PC-9 (cell line): ENCODE measurements at regions not wholly inside any gene's neighbourhood (a gene's known extent, or its start where the extent isn't known, plus 50 kb on each side); places are given as distances from the start of the nearest gene placed in this dataset.

ENCODE experiments used
- BruUV-seq: library from RNA; stranded (reverse); fragments of 400-500 nt; replicated peaks from 2 replicates; lab custom pipeline; 2021; lab: Mats Ljungman, UMichigan
- CTCF ChIA-PET: fragments of 300-600 bp; sonication (Branson Sonifier 250); formaldehyde crosslinking; loops from one replicate; lab custom pipeline; 2022; ENCODE audit warnings: antibody characterized with exemption; lab: Charles Lee
- POLR2A ChIA-PET: fragments of 300-600 bp; sonication (Branson Sonifier 250); formaldehyde crosslinking; loops from one replicate; lab custom pipeline; 2022; ENCODE audit warnings: antibody characterized with exemption; ENCODE audit not compliant: unreplicated experiment; lab: Charles Lee
- DNase-seq, 2 experiments: peaks; one replicate each; pipeline versions ENCODE4 v3.0.0 to v3.0.0-alpha.2; 2015 to 2022; ENCODE audit warnings: mixed read lengths in 1 of 2
- H2AFZ ChIP-seq: fragments of 200-600 bp; sonication (generic); 2 replicates; pipeline ENCODE4 v1.8.1; 2017; ENCODE audit warnings: antibody characterized with exemption
- H3F3A ChIP-seq: fragments of 200-600 bp; sonication (generic); 2 replicates; pipeline ENCODE4 v1.8.1; 2017; ENCODE audit warnings: antibody characterized with exemption, mild to moderate bottlenecking, low read depth; ENCODE audit not compliant: insufficient read depth
- H3K27ac ChIP-seq: fragments of 200-600 bp; sonication (generic); 2 replicates; pipeline ENCODE4 v1.6.1; 2016; ENCODE audit warnings: mixed run types
- H3K27me3 ChIP-seq: fragments of 200-600 bp; sonication (generic); 2 replicates; pipeline ENCODE4 v1.6.1; 2016; ENCODE audit warnings: low read depth, mixed run types; ENCODE audit not compliant: insufficient read depth
- H3K36me3 ChIP-seq: fragments of 200-600 bp; sonication (generic); 2 replicates; pipeline ENCODE4 v1.6.1; 2016; ENCODE audit warnings: low read depth, mixed run types
- H3K4me1 ChIP-seq: fragments of 200-600 bp; sonication (generic); replicated peaks from 2 replicates; pipeline ENCODE4 v1.6.1; 2016; ENCODE audit warnings: mixed run types; ENCODE audit not compliant: insufficient read depth
- H3K4me2 ChIP-seq: fragments of 200-600 bp; sonication (generic); 2 replicates; pipeline ENCODE4 v1.6.1; 2017; ENCODE audit warnings: mixed run types
- H3K4me3 ChIP-seq: fragments of 200-600 bp; sonication (generic); 2 replicates; pipeline ENCODE4 v1.6.1; 2016; ENCODE audit warnings: mixed run types
- H3K79me2 ChIP-seq: fragments of 200-600 bp; sonication (generic); 2 replicates; pipeline ENCODE4 v1.6.1; 2017; ENCODE audit warnings: low read depth, mixed run types
- H3K9me2 ChIP-seq: fragments of 200-600 bp; sonication (generic); 2 replicates; pipeline ENCODE4 v1.8.1; 2017; ENCODE audit warnings: mild to moderate bottlenecking; ENCODE audit not compliant: insufficient read depth
- H3K9me3 ChIP-seq: fragments of 200-600 bp; sonication (generic); 2 replicates; pipeline ENCODE4 v1.8.1; 2016; ENCODE audit warnings: low read depth; ENCODE audit not compliant: insufficient read depth
- H4K20me1 ChIP-seq: fragments of 200-600 bp; sonication (generic); 2 replicates; pipeline ENCODE4 v1.8.1; 2017; ENCODE audit not compliant: insufficient read depth
- EZH2 ChIP-seq: fragments of 200-600 bp; sonication (generic); IDR thresholded peaks from 2 replicates; pipeline ENCODE4 v1.8.0; 2017; ENCODE audit warnings: antibody characterized with exemption, low read depth
- intact Hi-C: fragments of 100-400 bp; cut with micrococcal nuclease; formaldehyde crosslinking; loops from one replicate; pipeline ENCODE4 v1.10.0; 2022; ENCODE audit not compliant: unreplicated experiment
- TF ChIP-seq, protein P1 (sequence below): fragments of 200-600 bp; sonication (generic); conservative IDR thresholded peaks from 2 replicates; pipeline ENCODE4 v1.6.1; 2017; ENCODE audit warnings: mixed run types, antibody characterized with exemption, mild to moderate bottlenecking, moderate library complexity

DNA sequence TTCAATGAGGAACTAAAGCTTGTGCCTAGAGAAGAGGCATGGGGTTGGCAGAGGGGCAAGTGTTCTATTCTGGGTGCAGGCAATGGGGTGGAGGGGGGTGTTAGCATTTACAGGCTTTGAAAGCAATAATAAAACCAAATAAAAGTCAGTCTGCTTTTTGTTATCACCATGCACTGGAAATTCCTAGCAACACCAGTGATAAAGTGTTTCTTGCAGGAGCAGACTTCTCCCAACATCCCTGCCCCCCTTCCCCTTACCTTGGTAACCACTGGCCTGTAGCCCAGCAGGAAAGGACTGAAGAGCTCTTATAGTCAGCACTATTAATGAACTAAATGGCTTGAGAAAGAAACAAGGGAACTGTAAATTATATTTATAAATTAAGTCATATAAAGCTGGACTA is 65.2 kb upstream of the SESN3 start:
- ChIA-PET CTCF (no interaction called here), POLR2A (no interaction called here)
- Histone ChIP-seq H3K79me2 (no peaks in the 10 kb centered on the region), H3K27ac (no peak overlapping the region), H3K4me1 (no peaks in the 10 kb centered on the region), H4K20me1 (no peaks in the 10 kb centered on the region), H3F3A (no peaks in the 10 kb centered on the region), H3K36me3 (no peaks in the 10 kb centered on the region), H3K27me3 (peaks cover 16% of the 10 kb centered on the region; the same call in 1 of the 2 replicates), H3K4me3 (no peak overlapping the region), H3K9me2 (no peaks in the 10 kb centered on the region), H3K4me2 (no peak overlapping the region), H3K9me3 (no peaks in the 10 kb centered on the region), H2AFZ (no peak overlapping the region)
- DNase-seq, result no peak
- no peak for TF ChIP-seq EZH2
- TF ChIP-seq, protein P1, sequence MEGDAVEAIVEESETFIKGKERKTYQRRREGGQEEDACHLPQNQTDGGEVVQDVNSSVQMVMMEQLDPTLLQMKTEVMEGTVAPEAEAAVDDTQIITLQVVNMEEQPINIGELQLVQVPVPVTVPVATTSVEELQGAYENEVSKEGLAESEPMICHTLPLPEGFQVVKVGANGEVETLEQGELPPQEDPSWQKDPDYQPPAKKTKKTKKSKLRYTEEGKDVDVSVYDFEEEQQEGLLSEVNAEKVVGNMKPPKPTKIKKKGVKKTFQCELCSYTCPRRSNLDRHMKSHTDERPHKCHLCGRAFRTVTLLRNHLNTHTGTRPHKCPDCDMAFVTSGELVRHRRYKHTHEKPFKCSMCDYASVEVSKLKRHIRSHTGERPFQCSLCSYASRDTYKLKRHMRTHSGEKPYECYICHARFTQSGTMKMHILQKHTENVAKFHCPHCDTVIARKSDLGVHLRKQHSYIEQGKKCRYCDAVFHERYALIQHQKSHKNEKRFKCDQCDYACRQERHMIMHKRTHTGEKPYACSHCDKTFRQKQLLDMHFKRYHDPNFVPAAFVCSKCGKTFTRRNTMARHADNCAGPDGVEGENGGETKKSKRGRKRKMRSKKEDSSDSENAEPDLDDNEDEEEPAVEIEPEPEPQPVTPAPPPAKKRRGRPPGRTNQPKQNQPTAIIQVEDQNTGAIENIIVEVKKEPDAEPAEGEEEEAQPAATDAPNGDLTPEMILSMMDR, result no peak
- no TSS peak for BruUV-seq
- intact Hi-C loops, result no loop called here

DNA sequence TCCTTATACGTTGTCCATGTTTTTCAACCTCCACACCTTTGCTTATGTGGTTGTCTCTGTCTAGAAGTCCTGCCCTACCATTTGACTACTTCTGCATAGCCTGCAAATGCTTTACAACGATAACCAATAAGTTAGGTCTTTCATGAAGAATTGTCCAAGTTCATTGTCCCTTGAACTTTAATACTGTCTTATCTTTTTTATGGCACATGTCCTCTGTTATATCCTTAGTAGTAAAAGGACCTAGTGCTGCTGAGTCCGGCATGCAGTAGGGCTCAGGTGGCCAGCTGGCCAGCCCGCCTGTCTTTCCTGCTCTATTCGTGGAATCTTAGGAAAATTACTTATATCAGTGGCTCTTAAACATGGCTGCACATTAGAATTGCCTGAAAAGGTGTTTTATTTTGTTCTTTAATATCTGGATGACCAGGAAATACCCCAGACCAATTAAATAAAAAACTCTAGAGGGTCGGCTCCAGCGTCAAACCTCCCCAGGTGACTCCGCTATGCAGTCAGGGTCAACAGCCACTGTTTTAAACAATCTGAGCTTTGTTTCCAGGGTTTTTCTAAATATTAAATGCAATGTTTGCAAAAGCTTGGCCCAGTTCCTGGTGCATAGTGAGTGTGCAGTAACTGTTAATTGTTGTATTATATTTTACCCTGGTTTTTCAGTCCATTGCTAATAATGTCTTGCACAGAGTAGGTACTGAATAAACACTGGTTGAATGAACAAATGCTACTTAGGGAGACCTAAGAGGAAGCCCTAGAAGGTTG is 64.6 kb upstream of the SESN3 start:
- ChIA-PET CTCF (no interaction called here), POLR2A (no interaction called here)
- no peaks in the 10 kb centered on the region for H3K36me3 ChIP-seq
- BruUV-seq, result no TSS peak
- TF ChIP-seq, protein P1, result no peak
- no peak for TF ChIP-seq EZH2
- H3F3A ChIP-seq, result no peaks in the 10 kb centered on the region
- H2AFZ ChIP-seq, result no peak overlapping the region
- H3K27me3 ChIP-seq, result peaks cover 16% of the 10 kb centered on the region; the same call in 1 of the 2 replicates
- H3K4me2 ChIP-seq, result no peak overlapping the region
- no peak overlapping the region for H3K27ac ChIP-seq
- no peaks in the 10 kb centered on the region for H3K79me2 ChIP-seq
- no peaks in the 10 kb centered on the region for H3K4me1 ChIP-seq
- DNase-seq, result no peak
- H4K20me1 ChIP-seq, result no peaks in the 10 kb centered on the region
- H3K9me3 ChIP-seq, result no peaks in the 10 kb centered on the region
- H3K4me3 ChIP-seq, result no peak overlapping the region
- no peaks in the 10 kb centered on the region for H3K9me2 ChIP-seq
- intact Hi-C loops, result no loop called here

DNA sequence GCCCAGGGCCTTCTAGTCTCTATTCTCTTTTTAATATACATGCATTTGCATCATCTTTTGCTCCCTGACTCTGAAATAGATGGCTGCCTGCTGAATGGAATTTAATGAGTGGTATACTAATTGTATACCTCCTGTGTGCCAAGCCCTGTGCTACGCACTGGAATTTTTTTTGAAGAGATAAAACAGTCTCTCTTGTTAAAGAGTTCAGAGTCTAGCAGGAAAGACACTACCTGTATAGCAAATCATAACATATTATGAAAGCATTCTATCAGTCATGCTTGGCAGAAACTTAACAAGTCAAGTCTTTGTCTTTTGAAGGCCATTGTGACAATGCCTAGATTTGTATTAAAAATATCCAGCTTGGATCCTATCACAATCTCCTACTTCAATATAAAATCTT is 63.7 kb upstream of the SESN3 start:
- Histone ChIP-seq H3K4me3 (no peak overlapping the region), H2AFZ (no peak overlapping the region), H3K36me3 (no peaks in the 10 kb centered on the region), H3K4me2 (no peak overlapping the region), H4K20me1 (no peaks in the 10 kb centered on the region), H3K4me1 (no peaks in the 10 kb centered on the region), H3K9me2 (no peaks in the 10 kb centered on the region), H3K79me2 (no peaks in the 10 kb centered on the region), H3K27me3 (peaks cover 16% of the 10 kb centered on the region; the same call in 1 of the 2 replicates), H3K9me3 (no peaks in the 10 kb centered on the region), H3F3A (no peaks in the 10 kb centered on the region), H3K27ac (no peak overlapping the region)
- BruUV-seq, result no TSS peak
- intact Hi-C loops, result no loop called here
- DNase-seq, result no peak
- POLR2A ChIA-PET, result no interaction called here
- TF ChIP-seq EZH2, result no peak
- TF ChIP-seq, protein P1, result no peak
- CTCF ChIA-PET, result no interaction called here
